ENCODE measurements at regions not wholly inside any gene's neighbourhood (a gene's known extent, or its start where the extent isn't known, plus 50 kb on each side); places are given as distances from the start of the nearest gene placed in this dataset.

DNA sequence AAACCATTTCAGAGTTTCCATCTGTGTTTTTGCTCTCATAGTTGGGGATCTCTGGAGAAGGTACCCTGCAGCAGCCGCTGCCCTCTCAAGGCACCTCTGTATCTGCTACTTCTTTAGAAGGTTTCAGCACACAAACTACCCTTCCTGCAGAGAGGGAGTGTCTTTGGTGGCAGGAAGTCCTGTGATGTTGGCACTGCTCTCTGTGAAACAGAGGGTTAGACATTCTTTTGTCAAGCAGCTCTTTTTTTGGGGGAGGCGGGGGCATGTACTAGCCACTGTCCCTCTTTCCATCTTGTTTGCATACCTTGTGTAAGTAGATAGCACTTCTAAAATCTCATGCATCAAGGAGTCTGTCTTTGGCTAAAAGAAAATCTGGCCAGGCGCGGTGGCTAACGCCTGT is 352.6 kb downstream of the BMP4 start:
- no peak for TF ChIP-seq CTCF (IDR thresholded peaks at IDR 0.05)
- no peak for TF ChIP-seq POLR2A (IDR thresholded peaks at IDR 0.05)

Measured in testis (tissue), 2 donors.